Islet of Langerhans (tissue), 1 donor: ENCODE measurements at regions not wholly inside any gene's neighbourhood (a gene's known extent, or its start where the extent isn't known, plus 50 kb on each side); places are given as distances from the start of the nearest gene placed in this dataset.

Source experiments
- FAIRE-seq: peaks from one replicate; lab custom pipeline; 2011; peaks lifted over from hg19 to GRCh38; lab: Jason Lieb, UNC

DNA sequence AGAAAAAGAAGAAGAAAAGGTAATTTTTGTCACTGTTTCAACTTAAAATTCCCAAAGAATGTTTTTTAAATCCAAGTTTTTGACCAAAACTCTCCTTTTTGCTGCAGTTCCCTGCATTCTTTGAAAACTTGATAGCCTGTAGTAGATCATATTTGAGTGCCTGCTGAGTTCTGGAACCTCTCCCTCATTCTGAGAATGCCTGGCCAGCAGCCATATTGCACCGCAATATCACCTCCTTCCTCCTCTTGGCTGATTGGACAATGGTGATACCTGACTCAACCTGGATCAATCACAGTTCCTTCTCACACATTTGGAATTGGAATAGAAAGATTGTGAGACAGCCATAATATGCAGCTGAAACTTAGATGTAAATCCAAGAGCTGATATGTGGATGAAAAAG is 97.6 kb upstream of the GAP43 start:
- FAIRE-seq: no peak

DNA sequence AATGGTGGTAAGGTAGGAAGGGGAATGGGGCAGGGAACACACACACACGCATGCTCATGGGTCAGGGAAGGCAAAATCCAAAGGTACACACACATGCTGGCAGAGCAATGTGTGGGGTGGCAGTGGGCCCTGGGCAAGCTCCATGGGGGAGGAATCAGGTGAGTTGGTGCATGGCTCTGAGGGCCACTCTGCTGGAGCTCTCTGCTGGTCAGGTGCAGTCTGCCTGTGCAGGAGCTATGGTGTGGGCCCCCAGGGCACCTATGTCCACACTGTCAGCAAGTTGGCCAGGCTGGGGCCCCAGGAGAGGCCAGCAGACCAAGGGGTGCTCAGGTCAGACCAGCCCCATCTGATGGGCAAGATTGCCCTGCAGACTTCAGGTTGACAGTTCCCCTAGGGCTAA is 90.1 kb upstream of the GAP43 start:
- FAIRE-seq: no peak

DNA sequence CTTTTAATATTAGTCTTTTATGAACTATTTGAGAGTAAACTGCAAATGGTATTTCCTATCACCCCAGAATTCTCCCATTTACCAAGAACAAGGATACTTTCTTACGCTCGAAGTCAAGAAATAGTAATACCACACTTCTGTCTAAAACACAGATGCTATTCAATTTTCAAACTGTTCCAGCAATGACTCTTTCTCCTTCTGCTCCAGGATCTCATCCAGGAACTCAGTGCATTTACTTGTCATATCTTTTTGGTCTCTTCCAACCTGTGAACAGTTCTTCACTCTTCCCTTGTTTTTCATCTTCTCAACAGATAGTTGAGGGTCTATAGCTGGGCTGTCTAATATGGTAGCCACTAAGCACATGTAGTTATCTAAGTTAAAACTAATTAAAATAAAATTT is 87.1 kb upstream of the GAP43 start:
- FAIRE-seq: no peak

DNA sequence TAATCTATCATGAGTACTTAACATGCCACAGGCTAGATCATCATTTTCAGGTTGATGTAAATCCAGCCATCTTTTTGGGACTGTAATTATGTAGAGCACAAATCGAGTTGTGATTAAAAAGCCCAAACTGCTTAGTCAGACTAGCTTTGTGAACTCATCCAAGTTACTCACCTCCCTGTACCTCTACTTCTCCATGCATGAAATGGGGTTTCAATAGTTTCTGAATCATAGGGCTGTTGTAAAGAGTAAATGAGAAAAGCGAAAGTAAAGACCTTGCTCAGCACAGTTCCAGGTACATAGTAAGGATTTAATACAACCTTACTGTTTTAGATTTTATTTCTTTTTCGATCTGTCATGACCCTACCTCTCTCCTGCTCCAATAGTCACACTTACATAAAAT is 85.6 kb upstream of the GAP43 start:
- FAIRE-seq: no peak

DNA sequence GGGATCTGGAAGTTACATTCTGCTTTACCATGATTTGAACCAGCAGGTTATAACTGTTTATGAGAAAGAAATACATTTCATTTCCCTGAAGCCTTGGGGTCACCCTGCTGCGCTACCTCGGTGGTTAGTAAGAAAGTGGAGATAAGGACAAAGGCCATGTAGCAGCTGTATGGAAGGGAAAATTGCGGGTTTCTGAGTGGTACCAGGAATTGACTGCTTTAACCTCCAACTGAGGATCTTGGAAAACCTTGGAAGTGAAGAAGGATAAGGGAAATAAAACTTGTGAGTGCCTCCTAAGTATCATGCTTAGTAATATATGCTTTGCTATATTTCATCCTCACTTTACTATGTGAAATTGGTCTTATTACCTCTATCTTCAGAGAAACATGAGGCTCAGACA is 76.1 kb upstream of the GAP43 start:
- no peak for FAIRE-seq

DNA sequence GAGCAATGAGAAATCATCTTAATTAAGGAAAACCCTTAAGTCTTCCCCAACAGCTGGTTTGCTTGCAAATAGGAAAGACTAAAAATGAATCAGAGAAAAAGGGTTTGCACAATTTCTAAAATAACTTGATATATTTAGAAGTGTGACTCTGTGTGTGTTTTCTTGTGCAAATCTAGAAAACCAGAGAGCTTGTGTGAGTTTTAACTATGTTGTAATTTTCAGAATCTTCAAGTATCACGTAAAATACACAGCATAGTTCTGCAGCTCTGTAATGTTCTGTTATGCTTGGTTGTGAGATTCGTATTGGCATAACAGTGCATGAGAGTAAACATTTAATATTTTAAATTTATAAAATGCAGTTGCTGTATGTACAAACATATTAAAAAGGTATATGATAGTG is 74.7 kb upstream of the GAP43 start:
- no peak for FAIRE-seq

DNA sequence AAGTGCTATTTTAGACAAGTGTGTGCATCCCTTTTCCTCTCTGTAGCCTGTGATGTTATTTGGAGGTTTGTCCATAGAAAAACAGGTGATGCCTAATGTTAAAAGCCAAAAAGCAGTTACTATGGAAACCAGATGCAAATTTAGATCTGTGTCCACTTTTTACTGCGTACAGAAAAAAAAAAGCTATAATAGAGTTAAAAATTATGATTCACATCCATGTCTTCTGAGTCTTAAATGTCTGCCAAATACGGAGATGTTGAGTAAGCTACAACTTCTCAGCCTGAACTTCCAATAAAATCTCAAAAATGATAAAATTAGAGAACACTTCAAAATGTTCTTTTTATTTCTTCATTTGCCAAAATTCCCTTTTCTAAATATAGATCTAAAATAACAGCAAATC is 74.2 kb upstream of the GAP43 start:
- no peak for FAIRE-seq

DNA sequence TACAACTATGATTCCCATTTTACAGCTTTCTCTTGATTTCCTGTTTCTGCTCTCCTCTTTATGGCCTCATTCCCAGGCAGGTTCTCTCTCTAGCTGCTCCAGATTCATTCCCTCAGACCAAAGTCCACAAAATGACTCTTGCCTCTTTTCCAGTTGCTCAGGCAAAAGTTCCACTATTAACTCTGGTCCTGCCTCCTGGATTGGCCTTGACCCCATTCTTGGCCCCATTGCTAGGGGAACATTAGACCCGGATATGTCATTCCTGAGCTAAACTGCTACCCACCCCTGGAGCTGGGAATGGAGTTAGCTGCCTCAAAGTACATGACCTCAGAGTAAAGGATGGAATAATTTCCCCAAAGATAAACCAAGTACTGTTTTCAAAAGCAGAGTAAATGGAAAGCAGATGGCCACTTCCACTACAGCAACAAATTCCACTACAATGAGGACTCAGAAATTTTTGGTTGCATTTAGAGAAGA is 73.0 kb upstream of the GAP43 start:
- no peak for FAIRE-seq

DNA sequence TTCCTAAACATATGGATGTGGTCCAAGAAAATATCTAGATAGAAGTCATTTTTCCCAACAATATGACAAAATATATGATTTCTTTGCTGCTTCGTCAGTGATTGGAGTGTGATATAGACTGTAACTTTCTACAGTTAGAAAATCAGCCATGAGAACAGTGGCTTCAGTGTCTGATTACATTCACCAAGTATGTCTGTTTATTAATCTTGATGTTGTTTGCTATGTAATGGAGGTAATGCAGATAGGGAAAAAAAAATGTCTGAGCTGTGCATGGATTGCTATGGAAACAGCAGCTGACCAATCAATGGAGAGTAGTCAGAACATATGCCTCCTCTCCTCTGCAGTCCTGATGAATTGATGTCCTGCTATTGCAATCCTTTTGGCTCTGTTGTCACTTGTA is 72.3 kb upstream of the GAP43 start:
- no peak for FAIRE-seq

DNA sequence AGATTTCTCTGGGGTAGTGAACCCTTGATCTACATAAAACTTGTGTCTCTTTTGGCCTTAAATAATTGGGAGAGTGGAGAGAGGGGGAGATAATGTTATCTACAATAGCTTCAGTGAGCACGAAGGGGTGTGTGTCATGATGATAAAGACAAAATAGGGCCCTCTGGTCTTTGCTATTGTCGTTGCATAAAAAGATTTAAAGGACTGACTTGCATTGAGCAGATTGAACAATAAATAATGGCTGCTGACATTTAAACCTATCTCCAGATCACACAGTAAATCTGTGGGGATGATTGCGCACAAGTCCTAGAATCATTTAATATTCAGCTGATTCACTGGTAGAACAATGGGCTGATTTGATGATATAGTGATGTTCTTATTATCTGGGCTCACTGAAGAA is 71.3 kb upstream of the GAP43 start:
- no peak for FAIRE-seq

DNA sequence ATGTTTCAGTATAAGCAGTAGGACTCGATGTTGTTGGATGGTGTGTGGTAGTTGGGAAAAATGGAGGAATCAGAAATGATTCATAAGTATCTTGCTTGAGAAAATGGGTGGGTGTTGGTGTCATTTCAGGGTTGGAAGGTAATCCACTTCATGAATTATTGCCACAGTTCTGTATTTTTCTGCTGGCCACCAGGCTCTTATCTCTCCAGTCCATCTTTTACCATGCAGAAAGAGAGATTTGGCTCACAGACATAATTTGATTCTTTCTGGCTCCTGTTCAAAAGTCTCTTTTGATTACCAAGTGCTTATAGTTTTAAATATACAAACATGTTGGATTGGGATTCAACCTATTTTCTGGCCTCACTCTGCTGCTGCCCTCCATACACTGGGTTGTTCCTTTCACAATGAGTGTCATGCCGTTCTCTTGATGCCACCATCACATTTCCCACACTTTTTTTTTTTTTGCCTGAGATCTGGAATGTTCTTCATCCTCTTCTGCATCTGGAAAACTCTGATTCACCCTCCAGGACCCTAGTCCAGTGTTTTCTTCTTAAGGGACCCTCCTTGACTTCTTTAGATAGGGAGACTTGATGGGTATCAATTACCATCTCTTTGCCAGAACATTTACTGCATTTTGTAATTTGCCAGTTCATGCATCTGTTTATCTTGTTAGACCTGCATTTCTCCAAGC is 69.4 kb upstream of the GAP43 start:
- no peak for FAIRE-seq

DNA sequence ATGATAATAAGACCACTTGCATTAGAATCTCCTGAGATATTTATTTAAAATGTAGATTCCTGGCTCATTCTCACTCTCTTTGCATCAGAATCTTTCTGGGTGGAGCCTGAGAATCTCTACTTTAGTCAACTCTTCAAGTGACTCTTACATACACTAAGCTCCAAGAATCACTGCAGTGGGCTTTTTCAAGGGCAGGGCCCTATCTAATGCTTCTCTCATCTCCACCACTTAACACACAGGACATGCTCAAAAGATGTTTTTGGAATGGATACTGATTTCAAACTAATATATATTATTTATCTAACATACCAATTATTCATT is 68.9 kb upstream of the GAP43 start:
- FAIRE-seq: no peak

DNA sequence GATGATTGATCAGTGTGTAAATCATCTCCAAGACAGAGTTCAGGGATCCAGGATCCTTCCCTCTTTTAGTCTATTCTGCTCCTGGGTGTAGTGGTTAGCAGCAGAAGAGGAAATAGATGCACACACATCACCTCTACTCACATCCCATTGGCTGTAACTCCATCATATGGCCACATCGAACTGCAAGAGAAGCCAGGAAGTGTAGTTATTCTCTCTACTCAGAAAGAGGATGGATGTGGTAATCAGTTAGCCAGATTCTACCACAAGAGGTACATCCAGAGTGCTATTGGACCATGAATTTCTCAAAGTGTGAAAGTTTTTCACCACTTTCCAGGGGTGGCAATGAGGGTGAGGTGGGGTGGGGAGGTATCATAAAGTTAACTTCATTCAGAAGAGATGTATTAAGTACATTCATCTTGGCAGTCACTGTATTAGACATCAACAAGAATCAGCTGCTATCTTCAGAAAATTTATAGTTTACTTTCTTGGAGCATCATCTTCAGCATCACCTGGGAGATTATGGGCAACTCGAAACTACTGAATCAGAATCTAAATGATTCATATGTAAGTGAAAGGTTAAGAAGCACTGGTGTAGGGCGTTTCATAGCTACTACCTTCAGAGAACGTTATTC is 60.6 kb upstream of the GAP43 start:
- FAIRE-seq: no peak

DNA sequence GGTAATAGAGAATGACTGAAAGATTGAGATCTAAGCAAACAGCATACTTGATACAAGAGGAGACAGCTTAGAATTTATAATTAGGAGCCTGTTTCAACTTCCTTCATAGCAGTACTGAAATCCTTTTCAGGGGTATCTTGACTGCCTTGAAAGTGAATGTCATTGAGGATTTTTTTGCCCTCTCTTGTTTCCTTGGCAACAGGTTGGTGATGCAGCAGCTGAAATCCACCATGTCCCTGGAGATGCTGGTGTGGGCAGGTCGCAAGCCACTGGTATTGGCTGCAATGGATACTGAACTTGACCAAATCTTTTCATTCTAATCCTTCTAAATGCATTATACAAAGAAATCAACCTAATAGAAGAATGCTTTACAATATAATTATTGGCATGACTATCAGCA is 59.3 kb upstream of the GAP43 start:
- no peak for FAIRE-seq

DNA sequence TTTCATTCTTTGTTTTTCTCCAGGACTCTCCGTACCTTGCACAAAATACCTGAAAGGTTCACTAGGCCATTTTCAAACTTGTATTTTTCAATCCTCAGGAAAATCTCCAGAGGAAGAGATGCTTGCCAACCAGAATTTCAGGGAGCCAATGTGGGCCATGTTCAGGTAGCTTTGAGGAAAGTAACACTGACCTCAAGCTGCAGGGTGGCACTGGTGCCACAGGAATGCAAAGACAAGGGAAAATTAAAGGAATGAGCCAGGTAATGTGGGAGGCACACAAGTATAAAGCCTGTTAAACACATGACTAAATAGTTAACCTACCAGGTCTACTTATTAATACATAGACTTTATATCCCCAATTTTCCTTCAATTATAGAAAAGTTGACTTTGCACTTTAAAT is 51.9 kb upstream of the GAP43 start:
- FAIRE-seq: no peak
